MCF 10A (cell line): ENCODE measurements at regions not wholly inside any gene's neighbourhood (a gene's known extent, or its start where the extent isn't known, plus 50 kb on each side); places are given as distances from the start of the nearest gene placed in this dataset.
"Not testable (repeated sequence)": the region's sequence is repeated elsewhere in the genome, so short reads cannot be mapped to it uniquely, and the experiment has no call there.

Experiments
- BruUV-seq: library from RNA; stranded (reverse); fragments of 400-500 nt; replicated peaks from 2 replicates; lab custom pipeline; 2021; lab: Mats Ljungman, UMichigan
- CTCF ChIA-PET: fragments of 300-600 bp; sonication (Branson Sonifier 250); formaldehyde crosslinking; extraction: SDS; loops from one replicate; lab custom pipeline; 2021; ENCODE audit warnings: antibody characterized with exemption, inconsistent platforms; lab: Yijun Ruan, JAX
- POLR2A ChIA-PET: fragments of 300-600, 350-650 bp; sonication (Branson Sonifier 250); formaldehyde crosslinking; extraction: SDS; loops from one replicate; lab custom pipeline; 2020; ENCODE audit warnings: antibody characterized with exemption, inconsistent platforms; lab: Yijun Ruan, JAX
- DNase-seq: peaks from one replicate; pipeline ENCODE4 v3.0.0-alpha.2; 2018; ENCODE audit not compliant: unreplicated experiment
- H3K27ac Mint-ChIP-seq: one replicate; pipeline ENCODE4 v1.8.0; 2022; ENCODE audit warnings: mild to moderate bottlenecking, low read depth, mixed read lengths; ENCODE audit not compliant: unreplicated experiment
- H3K27me3 Mint-ChIP-seq: one replicate; pipeline ENCODE4 v1.8.0; 2022; ENCODE audit warnings: mixed read lengths; ENCODE audit not compliant: insufficient read depth, unreplicated experiment
- H3K36me3 Mint-ChIP-seq: one replicate; pipeline ENCODE4 v1.8.0; 2022; ENCODE audit warnings: mild to moderate bottlenecking, moderate library complexity, mixed read lengths; ENCODE audit not compliant: insufficient read depth, unreplicated experiment
- H3K4me1 Mint-ChIP-seq: one replicate; pipeline ENCODE4 v1.8.0; 2022; ENCODE audit warnings: mixed read lengths; ENCODE audit not compliant: insufficient read depth, unreplicated experiment
- H3K4me3 Mint-ChIP-seq: one replicate; pipeline ENCODE4 v1.8.0; 2022; ENCODE audit warnings: mild to moderate bottlenecking, moderate library complexity, mixed read lengths; ENCODE audit not compliant: unreplicated experiment
- H3K9me3 Mint-ChIP-seq: one replicate; pipeline ENCODE4 v1.8.0; 2022; ENCODE audit warnings: mixed read lengths; ENCODE audit not compliant: unreplicated experiment
- intact Hi-C: fragments of 100-400 bp; cut with micrococcal nuclease; formaldehyde crosslinking; loops from 2 replicates; pipeline ENCODE4 v1.14.1; 2022
- TF ChIP-seq, protein P1 (sequence below): fragments of 200-600 bp; IDR thresholded peaks from one replicate; pipeline ENCODE4 v1.8.0; 2022; ENCODE audit warnings: antibody characterized with exemption, mild to moderate bottlenecking; ENCODE audit not compliant: unreplicated experiment

DNA sequence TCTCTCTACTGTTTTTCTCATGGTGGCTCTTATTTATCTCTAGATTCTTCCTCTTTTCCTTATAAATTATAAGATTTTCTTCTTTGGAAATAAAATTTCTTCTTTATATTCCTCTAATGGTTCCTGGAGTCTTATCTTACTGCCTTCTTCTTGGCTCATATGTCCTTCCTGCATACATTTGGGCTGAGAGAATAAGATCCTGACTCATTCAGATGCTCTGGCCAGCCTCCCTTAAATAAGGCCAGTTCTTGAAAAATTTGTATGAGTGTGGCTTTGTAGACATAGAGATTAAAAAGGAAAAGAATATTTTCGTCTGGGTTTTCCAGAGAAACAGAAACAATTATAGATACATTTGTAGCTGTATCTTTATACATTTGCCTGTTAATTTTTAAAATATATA, 411.3 kb downstream of the KIF20B start:
- no TSS peak for BruUV-seq
- Mint-ChIP-seq H3K4me1 (peaks cover 6% of the 10 kb centered on the region), H3K9me3 (peaks cover 10% of the 10 kb centered on the region), H3K36me3 (no peaks in the 10 kb centered on the region), H3K27me3 (no peaks in the 10 kb centered on the region), H3K27ac (no peak overlapping the region), H3K4me3 (no peak overlapping the region)
- intact Hi-C loops: no loop called here
- TF ChIP-seq, protein P1, sequence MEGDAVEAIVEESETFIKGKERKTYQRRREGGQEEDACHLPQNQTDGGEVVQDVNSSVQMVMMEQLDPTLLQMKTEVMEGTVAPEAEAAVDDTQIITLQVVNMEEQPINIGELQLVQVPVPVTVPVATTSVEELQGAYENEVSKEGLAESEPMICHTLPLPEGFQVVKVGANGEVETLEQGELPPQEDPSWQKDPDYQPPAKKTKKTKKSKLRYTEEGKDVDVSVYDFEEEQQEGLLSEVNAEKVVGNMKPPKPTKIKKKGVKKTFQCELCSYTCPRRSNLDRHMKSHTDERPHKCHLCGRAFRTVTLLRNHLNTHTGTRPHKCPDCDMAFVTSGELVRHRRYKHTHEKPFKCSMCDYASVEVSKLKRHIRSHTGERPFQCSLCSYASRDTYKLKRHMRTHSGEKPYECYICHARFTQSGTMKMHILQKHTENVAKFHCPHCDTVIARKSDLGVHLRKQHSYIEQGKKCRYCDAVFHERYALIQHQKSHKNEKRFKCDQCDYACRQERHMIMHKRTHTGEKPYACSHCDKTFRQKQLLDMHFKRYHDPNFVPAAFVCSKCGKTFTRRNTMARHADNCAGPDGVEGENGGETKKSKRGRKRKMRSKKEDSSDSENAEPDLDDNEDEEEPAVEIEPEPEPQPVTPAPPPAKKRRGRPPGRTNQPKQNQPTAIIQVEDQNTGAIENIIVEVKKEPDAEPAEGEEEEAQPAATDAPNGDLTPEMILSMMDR: no peak
- CTCF ChIA-PET: interaction anchor here (1.3 kb wide), 1 partner anchor 12 kb away, joined by 4 read pairs; no protein-coding TSS in a partner anchor
- DNase-seq: no peak
- POLR2A ChIA-PET: no interaction called here

DNA sequence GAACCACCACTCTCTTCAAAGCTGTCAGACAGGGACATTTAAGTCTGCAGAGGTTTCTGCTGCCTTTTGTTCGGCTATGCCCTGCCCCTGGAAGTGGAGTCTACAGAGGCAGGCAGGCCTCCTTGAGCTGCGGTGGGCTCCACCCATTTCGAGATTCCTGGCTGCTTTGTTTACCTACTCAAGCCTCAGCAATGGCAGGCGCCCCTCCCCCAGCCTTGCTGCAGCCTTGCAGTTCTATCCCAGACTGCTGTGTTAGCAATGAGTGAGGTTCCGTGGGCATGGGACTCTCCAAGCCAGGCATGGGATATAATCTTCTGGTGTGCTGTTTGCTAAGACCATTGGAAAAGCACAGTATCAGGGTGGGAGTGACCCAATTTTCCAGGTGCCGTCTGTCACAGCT, 417.2 kb downstream of the KIF20B start:
- peaks cover 14% of the 10 kb centered on the region for H3K9me3 Mint-ChIP-seq
- DNase-seq, H3K36me3 Mint-ChIP-seq, H3K4me3 Mint-ChIP-seq, CTCF ChIA-PET, BruUV-seq, H3K27me3 Mint-ChIP-seq, H3K27ac Mint-ChIP-seq, intact Hi-C loops, POLR2A ChIA-PET, H3K4me1 Mint-ChIP-seq: not testable (repeated sequence)

DNA sequence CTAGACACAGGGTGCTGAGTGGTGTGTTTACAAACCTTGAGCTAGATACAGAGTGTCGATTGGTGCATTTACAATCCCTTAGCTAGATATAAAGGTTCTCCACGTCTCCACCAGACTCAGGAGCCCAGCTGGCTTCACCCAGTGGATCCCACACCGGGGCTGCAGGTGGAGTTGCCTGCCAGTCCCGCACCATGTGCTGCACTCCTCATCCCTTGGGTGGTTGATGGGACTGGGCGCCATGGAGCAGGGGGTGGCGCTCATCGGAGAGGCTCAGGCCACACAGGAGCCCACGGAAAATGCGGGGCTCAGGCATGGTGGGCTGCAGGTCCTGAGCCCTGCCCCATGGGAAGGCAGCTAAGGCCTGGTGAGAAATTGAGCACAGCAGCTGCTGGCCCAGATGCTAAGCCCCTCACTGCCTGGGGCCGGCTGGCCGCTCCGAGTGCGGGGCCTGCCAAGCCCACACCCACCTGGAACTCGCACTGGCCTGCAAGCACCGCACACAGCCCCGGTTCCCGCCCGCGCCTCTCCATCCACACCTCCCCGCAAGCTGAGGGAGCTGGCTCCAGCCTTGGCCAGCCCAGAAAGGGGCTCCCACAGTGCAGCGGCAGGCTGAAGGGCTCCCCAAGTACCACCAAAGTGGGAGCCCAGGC, 418.4 kb downstream of the KIF20B start:
- H3K4me1 Mint-ChIP-seq, H3K36me3 Mint-ChIP-seq, CTCF ChIA-PET, POLR2A ChIA-PET, DNase-seq, H3K27ac Mint-ChIP-seq, H3K27me3 Mint-ChIP-seq, BruUV-seq, H3K4me3 Mint-ChIP-seq, intact Hi-C loops: not testable (repeated sequence)
- H3K9me3 Mint-ChIP-seq: peaks cover 14% of the 10 kb centered on the region

DNA sequence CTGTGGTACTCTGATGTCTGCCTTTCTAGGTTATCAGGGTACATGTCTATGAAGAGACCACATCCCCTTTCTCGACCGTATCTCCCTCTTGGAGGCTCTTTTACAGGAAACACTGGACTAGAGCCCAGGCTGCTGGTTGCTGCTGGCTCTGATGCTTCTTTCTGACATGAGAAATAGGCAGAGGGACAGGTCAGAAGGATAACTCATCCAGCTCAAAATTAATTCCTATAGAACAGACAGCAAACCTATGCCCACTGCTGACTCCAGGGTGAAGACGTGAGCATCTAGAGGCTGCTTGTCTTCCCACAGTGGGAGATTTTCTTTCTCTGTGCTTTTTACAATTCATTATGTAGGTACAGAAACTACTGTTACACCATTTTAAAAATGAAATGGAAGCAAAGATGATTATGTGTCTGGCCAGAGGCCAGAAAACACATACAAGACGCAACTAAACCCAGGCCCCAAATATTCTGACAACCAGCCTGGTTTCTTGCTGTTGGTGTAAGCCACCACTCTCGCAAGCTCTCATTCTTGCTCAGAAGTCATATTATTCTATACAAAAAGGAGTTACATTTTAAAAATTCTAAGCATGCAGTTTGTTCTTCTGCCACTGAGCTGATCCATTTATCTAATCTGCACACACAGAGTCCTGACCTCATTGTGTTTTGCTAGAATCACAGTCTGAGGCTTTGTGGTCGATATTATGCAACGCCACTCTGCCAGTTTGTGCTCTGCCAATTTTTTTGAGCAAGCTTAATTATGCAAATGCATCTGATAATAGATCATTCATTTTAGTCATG, 424.3 kb downstream of the KIF20B start:
- Mint-ChIP-seq H3K27me3 (no peaks in the 10 kb centered on the region), H3K27ac (peak overlapping the region; percentile 17), H3K36me3 (no peaks in the 10 kb centered on the region), H3K9me3 (peaks cover 8% of the 10 kb centered on the region), H3K4me1 (peaks cover 11% of the 10 kb centered on the region), H3K4me3 (no peak overlapping the region)
- TF ChIP-seq, protein P1: no peak
- no TSS peak for BruUV-seq
- ChIA-PET CTCF (interaction anchor here (0.6 to 1.1 kb wide), 8 partner anchors 10 to 322 kb away, joined by 3 to 5 read pairs (median 4); no protein-coding TSS in a partner anchor), POLR2A (interaction anchor here (0.6 to 2.6 kb wide), 10 partner anchors 8 to 377 kb away, joined by 3 to 9 read pairs (median 4); no protein-coding TSS in a partner anchor)
- intact Hi-C loops: no loop called here
- DNase-seq: peak; percentile 80

DNA sequence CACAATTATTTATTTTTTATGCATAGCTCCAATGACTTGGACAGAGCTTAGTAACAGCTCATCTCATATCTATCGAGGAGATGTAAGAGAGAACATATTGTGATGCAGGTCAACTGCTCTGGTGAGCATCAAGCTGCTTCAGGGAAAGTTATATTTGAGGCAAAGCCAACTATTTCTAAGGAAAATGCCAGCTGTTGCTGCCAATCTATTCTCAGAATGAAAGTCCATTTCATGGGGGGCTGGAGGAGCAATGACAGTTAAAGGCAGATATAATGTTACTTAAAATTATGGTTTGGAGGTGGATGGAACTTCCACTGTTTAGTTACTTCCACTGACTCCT, 424.8 kb downstream of the KIF20B start:
- Mint-ChIP-seq H3K4me1 (peaks cover 11% of the 10 kb centered on the region), H3K4me3 (no peak overlapping the region), H3K9me3 (peaks cover 11% of the 10 kb centered on the region), H3K27ac (no peak overlapping the region), H3K27me3 (no peaks in the 10 kb centered on the region), H3K36me3 (no peaks in the 10 kb centered on the region)
- ChIA-PET POLR2A (interaction anchor here (0.6 to 2.6 kb wide), 6 partner anchors 49 to 119 kb away, joined by 3 to 9 read pairs (median 4); no protein-coding TSS in a partner anchor), CTCF (interaction anchor here (0.7 to 1.1 kb wide), 4 partner anchors 9 to 323 kb away, joined by 3 to 5 read pairs (median 4); no protein-coding TSS in a partner anchor)
- no peak for DNase-seq
- no TSS peak for BruUV-seq
- TF ChIP-seq, protein P1: no peak
- intact Hi-C loops: no loop called here
